ENCODE measurements at regions not wholly inside any gene's neighbourhood (a gene's known extent, or its start where the extent isn't known, plus 50 kb on each side); places are given as distances from the start of the nearest gene placed in this dataset.
"Not testable (repeated sequence)": the region's sequence is repeated elsewhere in the genome, so short reads cannot be mapped to it uniquely, and the experiment has no call there.

DNA sequence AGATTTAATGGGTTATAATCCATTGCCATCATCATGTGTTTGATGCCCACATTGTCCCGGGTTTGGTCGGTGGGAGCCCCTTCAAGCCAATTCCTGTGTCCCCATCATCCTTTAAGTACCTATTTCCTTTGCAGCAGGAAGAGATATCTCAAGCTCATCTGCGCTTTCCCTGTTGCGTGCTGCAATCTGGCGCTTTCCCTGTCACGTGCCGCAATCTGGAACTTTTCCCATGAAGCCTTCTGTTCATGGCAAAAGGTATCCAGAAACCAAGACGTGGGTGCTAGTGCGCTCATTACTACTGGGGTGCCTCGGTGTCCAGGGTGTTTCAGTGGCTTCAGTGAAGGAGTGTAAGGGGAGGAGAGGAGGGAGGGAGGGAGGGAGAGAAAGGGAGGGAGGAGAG lies 174.6 kb upstream of the ZNF469 start:
- H3K27me3 ChIP-seq (replicated peaks in 2 of 5; ENCODE audit: control insufficient read depth in 4 of 5, insufficient read depth in 5 of 5, low read length in 4 of 5) = peaks cover 0 to 3% (median 0%) of the 10 kb centered on the region in 5 experiments
- no peaks in the 10 kb centered on the region for H3K9me3 ChIP-seq (ENCODE audit: control extremely low read depth in 1 of 5, control insufficient read depth in 4 of 5, insufficient read depth in 2 of 5, low read depth in 1 of 5, low read length in 4 of 5)
- 75% methylated on average over 8 of the region's 10 CpGs for WGBS (ENCODE audit: insufficient coverage)
- no peak for DNase-seq
- H3K36me3 ChIP-seq (ENCODE audit: control insufficient read depth in 4 of 4, insufficient read depth in 4 of 4, low read length in 3 of 4) = no peaks in the 10 kb centered on the region
- H3K4me1 ChIP-seq (ENCODE audit: control extremely low read depth in 1 of 4, control insufficient read depth in 4 of 4, insufficient read depth in 4 of 4, low read length in 3 of 4) = no peaks in the 10 kb centered on the region
- ChIA-PET CTCF (no interaction called here), POLR2A (no interaction called here)
- H3K4me3 ChIP-seq (ENCODE audit: control insufficient read depth in 1 of 7, extremely low read depth in 1 of 7, insufficient read depth in 4 of 7, low read depth in 2 of 7, low read length in 6 of 7) = no peak overlapping the region
- no peak overlapping the region for H3K27ac ChIP-seq (ENCODE audit: insufficient read depth in 1 of 2, low read depth in 1 of 2, low read length in 2 of 2, poor library complexity in 1 of 2, severe bottlenecking in 2 of 2)

DNA sequence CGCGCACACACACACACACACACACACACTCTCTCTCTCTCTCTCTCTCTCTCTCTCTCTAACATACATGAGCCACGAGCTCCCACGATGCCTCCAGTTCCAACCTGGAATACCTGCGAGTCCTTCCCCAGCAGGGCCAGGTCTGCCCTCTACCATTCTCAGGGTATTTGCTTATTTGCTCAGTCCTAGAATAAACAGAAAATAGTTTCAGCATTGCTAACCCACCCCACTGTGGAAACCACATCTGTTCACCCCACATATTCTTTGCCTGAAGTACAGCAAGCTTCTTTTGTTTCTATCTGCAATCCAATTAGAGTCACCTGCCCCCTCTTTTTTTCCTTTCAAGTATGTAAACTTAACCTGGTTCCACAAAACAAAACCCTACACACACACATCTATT lies 174.0 kb upstream of the ZNF469 start:
- H3K4me1 ChIP-seq (ENCODE audit: control extremely low read depth in 1 of 4, control insufficient read depth in 4 of 4, insufficient read depth in 4 of 4, low read length in 3 of 4); H3K36me3 ChIP-seq (ENCODE audit: control insufficient read depth in 4 of 4, insufficient read depth in 4 of 4, low read length in 3 of 4); H3K9me3 ChIP-seq (ENCODE audit: control extremely low read depth in 1 of 5, control insufficient read depth in 4 of 5, insufficient read depth in 2 of 5, low read depth in 1 of 5, low read length in 4 of 5); POLR2A ChIA-PET; H3K27me3 ChIP-seq (replicated peaks in 2 of 5; ENCODE audit: control insufficient read depth in 4 of 5, insufficient read depth in 5 of 5, low read length in 4 of 5); H3K27ac ChIP-seq (ENCODE audit: insufficient read depth in 1 of 2, low read depth in 1 of 2, low read length in 2 of 2, poor library complexity in 1 of 2, severe bottlenecking in 2 of 2); DNase-seq; CTCF ChIA-PET; H3K4me3 ChIP-seq (ENCODE audit: control insufficient read depth in 1 of 7, extremely low read depth in 1 of 7, insufficient read depth in 4 of 7, low read depth in 2 of 7, low read length in 6 of 7): not testable (repeated sequence)
- no CpG with 5 or more reads among the region's 5 CpGs for WGBS (ENCODE audit: insufficient coverage)

DNA sequence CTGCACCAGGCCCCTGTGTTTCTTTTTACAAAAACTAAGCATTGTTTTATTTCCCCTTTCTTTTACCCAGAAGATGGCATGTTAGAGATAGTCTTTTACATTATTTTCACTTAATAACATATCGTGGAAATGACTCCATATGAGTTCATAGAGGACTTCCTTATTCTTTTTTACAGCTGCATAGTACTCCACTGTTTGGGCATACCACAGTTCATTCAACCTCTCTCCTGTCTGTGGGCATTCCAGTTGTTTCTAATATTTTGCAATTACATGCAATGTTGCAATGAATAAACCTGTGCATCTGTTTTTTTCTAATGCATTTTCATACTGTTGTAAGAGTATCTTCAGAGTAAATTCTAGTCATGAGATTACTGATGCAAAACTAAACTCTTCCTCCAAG lies 173.2 kb upstream of the ZNF469 start:
- H3K9me3 ChIP-seq (ENCODE audit: control extremely low read depth in 1 of 5, control insufficient read depth in 4 of 5, insufficient read depth in 2 of 5, low read depth in 1 of 5, low read length in 4 of 5); H3K27ac ChIP-seq (ENCODE audit: insufficient read depth in 1 of 2, low read depth in 1 of 2, low read length in 2 of 2, poor library complexity in 1 of 2, severe bottlenecking in 2 of 2); H3K36me3 ChIP-seq (ENCODE audit: control insufficient read depth in 4 of 4, insufficient read depth in 4 of 4, low read length in 3 of 4); CTCF ChIA-PET; H3K4me1 ChIP-seq (ENCODE audit: control extremely low read depth in 1 of 4, control insufficient read depth in 4 of 4, insufficient read depth in 4 of 4, low read length in 3 of 4); H3K4me3 ChIP-seq (ENCODE audit: control insufficient read depth in 1 of 7, extremely low read depth in 1 of 7, insufficient read depth in 4 of 7, low read depth in 2 of 7, low read length in 6 of 7); DNase-seq; H3K27me3 ChIP-seq (replicated peaks in 2 of 5; ENCODE audit: control insufficient read depth in 4 of 5, insufficient read depth in 5 of 5, low read length in 4 of 5); POLR2A ChIA-PET: not testable (repeated sequence)
- WGBS (ENCODE audit: insufficient coverage) = no CpG with 5 or more reads among the region's 1 CpG

DNA sequence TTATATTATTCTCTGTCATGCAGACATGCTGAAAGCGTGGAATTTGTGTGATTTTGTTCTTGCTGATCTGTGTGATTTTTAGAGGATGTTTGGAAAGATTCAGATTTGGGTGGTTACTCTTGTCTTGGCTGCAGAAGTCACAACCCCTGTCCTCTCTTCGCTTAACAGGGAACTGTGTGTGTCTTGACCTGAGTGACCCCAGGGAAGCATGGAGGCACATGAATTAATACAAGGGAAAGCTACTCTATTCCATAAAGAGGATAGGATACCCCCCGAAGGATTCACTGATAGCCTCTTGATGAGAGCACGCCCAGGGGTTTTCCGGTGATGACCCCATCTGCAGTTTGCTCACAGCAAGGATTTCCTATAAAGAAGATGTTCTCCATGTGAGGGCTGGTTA lies 168.8 kb upstream of the ZNF469 start:
- DNase-seq; H3K4me3 ChIP-seq (ENCODE audit: control insufficient read depth in 1 of 7, extremely low read depth in 1 of 7, insufficient read depth in 4 of 7, low read depth in 2 of 7, low read length in 6 of 7); H3K36me3 ChIP-seq (ENCODE audit: control insufficient read depth in 4 of 4, insufficient read depth in 4 of 4, low read length in 3 of 4); H3K4me1 ChIP-seq (ENCODE audit: control extremely low read depth in 1 of 4, control insufficient read depth in 4 of 4, insufficient read depth in 4 of 4, low read length in 3 of 4); H3K9me3 ChIP-seq (ENCODE audit: control extremely low read depth in 1 of 5, control insufficient read depth in 4 of 5, insufficient read depth in 2 of 5, low read depth in 1 of 5, low read length in 4 of 5); POLR2A ChIA-PET; H3K27ac ChIP-seq (ENCODE audit: insufficient read depth in 1 of 2, low read depth in 1 of 2, low read length in 2 of 2, poor library complexity in 1 of 2, severe bottlenecking in 2 of 2); H3K27me3 ChIP-seq (replicated peaks in 2 of 5; ENCODE audit: control insufficient read depth in 4 of 5, insufficient read depth in 5 of 5, low read length in 4 of 5): not testable (repeated sequence)
- whole genome bisulfite sequencing (ENCODE audit: insufficient coverage) = no CpG with 5 or more reads among the region's 5 CpGs
- CTCF ChIA-PET = interaction anchor here (0.7 kb wide), 1 partner anchor 204 kb away, joined by 4 read pairs; no protein-coding TSS in a partner anchor

DNA sequence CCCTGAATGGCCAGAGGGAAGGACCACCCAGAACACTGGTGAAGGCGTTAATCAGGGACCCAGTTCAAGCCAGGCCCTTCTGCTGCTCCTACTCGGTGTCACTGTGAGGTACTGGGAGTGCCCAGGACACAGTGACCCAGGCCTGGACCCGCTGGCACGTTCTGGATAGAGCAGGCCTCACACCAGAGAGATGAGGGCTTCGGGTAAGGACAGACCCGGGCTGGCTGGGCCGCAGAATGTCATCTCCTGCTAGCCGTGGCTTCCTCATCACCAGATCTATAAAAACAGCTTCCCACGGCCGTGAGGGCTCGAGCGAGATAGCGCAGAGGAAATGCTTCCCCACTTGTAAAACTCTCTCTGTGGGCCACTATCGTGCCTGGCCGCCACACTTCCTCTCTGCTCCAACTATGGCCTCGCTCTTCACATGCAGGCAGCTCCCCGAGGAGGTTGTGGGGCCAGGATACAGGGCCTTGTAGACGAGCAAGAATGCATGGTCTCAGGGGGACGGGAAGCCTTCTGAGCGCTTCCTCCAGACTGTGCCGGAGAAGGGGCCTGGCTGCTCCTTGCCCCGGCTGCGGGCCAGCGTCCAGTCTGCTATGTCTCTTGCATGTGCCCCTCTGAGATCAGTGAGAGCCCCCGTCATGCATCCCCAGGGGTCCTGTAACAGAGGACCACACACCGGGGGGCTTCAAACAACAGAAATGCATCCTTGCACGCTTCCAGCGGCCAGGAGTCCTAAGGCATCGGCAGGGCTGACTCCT lies 161.6 kb upstream of the ZNF469 start:
- H3K36me3 ChIP-seq (ENCODE audit: control insufficient read depth in 4 of 4, insufficient read depth in 4 of 4, low read length in 3 of 4); H3K9me3 ChIP-seq (ENCODE audit: control extremely low read depth in 1 of 5, control insufficient read depth in 4 of 5, insufficient read depth in 2 of 5, low read depth in 1 of 5, low read length in 4 of 5); H3K4me3 ChIP-seq (ENCODE audit: control insufficient read depth in 1 of 7, extremely low read depth in 1 of 7, insufficient read depth in 4 of 7, low read depth in 2 of 7, low read length in 6 of 7); H3K27me3 ChIP-seq (replicated peaks in 2 of 5; ENCODE audit: control insufficient read depth in 4 of 5, insufficient read depth in 5 of 5, low read length in 4 of 5); POLR2A ChIA-PET; CTCF ChIA-PET; H3K27ac ChIP-seq (ENCODE audit: insufficient read depth in 1 of 2, low read depth in 1 of 2, low read length in 2 of 2, poor library complexity in 1 of 2, severe bottlenecking in 2 of 2); H3K4me1 ChIP-seq (ENCODE audit: control extremely low read depth in 1 of 4, control insufficient read depth in 4 of 4, insufficient read depth in 4 of 4, low read length in 3 of 4): not testable (repeated sequence)
- DNase-seq = peak; percentile 12 to 53 (median 21)
- 67% methylated on average over 26 of the region's 29 CpGs for whole genome bisulfite sequencing (ENCODE audit: insufficient coverage)

DNA sequence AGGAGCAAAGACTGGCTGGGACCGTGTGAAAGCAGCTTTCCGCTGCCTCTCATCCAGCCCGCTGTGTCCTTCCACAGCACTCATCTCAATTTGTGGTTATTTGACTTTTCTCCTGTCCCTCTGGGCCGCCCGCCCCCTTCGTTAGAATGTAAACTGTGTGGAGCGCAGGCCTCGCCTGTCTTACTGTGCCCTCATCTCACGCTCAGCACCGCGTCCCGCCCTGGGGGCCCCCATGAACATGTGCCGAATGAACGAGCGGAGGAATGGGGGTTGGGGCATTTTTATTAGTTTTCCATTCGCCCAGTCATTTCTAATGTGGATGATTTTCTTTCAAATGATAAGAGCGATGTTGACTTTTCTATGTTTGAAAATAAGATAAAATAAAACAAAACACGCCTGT lies 159.1 kb upstream of the ZNF469 start:
- H3K27me3 ChIP-seq (replicated peaks in 2 of 5; ENCODE audit: control insufficient read depth in 4 of 5, insufficient read depth in 5 of 5, low read length in 4 of 5); H3K27ac ChIP-seq (ENCODE audit: insufficient read depth in 1 of 2, low read depth in 1 of 2, low read length in 2 of 2, poor library complexity in 1 of 2, severe bottlenecking in 2 of 2); H3K4me1 ChIP-seq (ENCODE audit: control extremely low read depth in 1 of 4, control insufficient read depth in 4 of 4, insufficient read depth in 4 of 4, low read length in 3 of 4); H3K36me3 ChIP-seq (ENCODE audit: control insufficient read depth in 4 of 4, insufficient read depth in 4 of 4, low read length in 3 of 4); CTCF ChIA-PET; H3K9me3 ChIP-seq (ENCODE audit: control extremely low read depth in 1 of 5, control insufficient read depth in 4 of 5, insufficient read depth in 2 of 5, low read depth in 1 of 5, low read length in 4 of 5); POLR2A ChIA-PET; DNase-seq; H3K4me3 ChIP-seq (ENCODE audit: control insufficient read depth in 1 of 7, extremely low read depth in 1 of 7, insufficient read depth in 4 of 7, low read depth in 2 of 7, low read length in 6 of 7): not testable (repeated sequence)
- 95% methylated on average over 15 of the region's 18 CpGs for WGBS (ENCODE audit: insufficient coverage)

DNA sequence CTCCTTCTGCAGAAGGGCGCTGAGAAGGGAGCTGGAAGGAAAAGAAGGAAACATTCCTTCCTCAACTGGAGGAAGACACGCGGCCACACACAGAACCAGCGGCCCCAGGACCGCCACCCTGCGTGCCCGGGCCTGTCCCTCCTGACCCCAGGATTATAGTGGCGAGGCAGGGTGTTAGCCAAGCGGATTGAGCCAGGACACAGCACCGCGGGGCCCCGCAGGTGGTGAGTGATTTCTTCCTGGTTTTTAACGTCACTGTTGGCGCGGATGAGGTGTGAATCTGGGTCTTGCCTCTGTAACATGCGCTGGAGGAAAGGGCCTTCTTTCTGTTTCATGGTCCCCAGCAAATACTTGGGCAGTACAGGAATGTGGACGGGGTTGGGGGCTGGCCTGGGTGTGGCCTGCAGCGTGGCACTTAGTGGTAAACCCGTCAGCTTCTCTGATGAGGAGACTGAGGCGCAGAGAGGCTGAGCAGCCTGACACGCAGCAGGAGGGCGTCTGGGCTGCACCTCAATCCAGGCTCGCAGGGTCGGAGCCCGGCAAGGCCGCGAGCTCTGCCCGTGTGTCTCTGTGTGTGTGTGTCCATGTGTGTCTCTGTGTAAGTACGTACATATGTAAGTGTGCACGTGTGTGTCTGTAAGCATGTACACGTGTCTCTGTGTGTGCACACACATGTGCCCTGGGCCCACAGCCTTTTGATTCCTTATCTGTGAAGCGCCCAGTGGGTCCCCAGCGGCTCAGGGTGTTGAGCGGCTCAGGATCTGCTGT lies 158.4 kb upstream of the ZNF469 start:
- H3K27ac ChIP-seq (ENCODE audit: insufficient read depth in 1 of 2, low read depth in 1 of 2, low read length in 2 of 2, poor library complexity in 1 of 2, severe bottlenecking in 2 of 2); H3K27me3 ChIP-seq (replicated peaks in 2 of 5; ENCODE audit: control insufficient read depth in 4 of 5, insufficient read depth in 5 of 5, low read length in 4 of 5); H3K36me3 ChIP-seq (ENCODE audit: control insufficient read depth in 4 of 4, insufficient read depth in 4 of 4, low read length in 3 of 4); H3K4me1 ChIP-seq (ENCODE audit: control extremely low read depth in 1 of 4, control insufficient read depth in 4 of 4, insufficient read depth in 4 of 4, low read length in 3 of 4); DNase-seq; CTCF ChIA-PET; H3K4me3 ChIP-seq (ENCODE audit: control insufficient read depth in 1 of 7, extremely low read depth in 1 of 7, insufficient read depth in 4 of 7, low read depth in 2 of 7, low read length in 6 of 7); H3K9me3 ChIP-seq (ENCODE audit: control extremely low read depth in 1 of 5, control insufficient read depth in 4 of 5, insufficient read depth in 2 of 5, low read depth in 1 of 5, low read length in 4 of 5); POLR2A ChIA-PET: not testable (repeated sequence)
- 94% methylated on average over 26 of the region's 34 CpGs for WGBS (ENCODE audit: insufficient coverage)

Data from common myeloid progenitor, CD34-positive (primary cell).